ENCODE measurements at regions not wholly inside any gene's neighbourhood (a gene's known extent, or its start where the extent isn't known, plus 50 kb on each side); places are given as distances from the start of the nearest gene placed in this dataset.

- Mint-ChIP-seq H3K27ac (no peak overlapping the region), H3K4me3 (no peak overlapping the region), H3K4me1 (peaks cover 6% of the 10 kb centered on the region), H3K27me3 (ENCODE audit: low read depth in 3 of 3) (peaks cover 5 to 11% (median 5%) of the 10 kb centered on the region in 3 donors), H3K36me3 (no peaks in the 10 kb centered on the region), H3K9me3 (peaks cover 0 to 17% (median 12%) of the 10 kb centered on the region in 7 donors)
- H4K20me1 ChIP-seq (ENCODE audit: insufficient read depth, low read length): no peaks in the 10 kb centered on the region
- TF ChIP-seq, protein P1, sequence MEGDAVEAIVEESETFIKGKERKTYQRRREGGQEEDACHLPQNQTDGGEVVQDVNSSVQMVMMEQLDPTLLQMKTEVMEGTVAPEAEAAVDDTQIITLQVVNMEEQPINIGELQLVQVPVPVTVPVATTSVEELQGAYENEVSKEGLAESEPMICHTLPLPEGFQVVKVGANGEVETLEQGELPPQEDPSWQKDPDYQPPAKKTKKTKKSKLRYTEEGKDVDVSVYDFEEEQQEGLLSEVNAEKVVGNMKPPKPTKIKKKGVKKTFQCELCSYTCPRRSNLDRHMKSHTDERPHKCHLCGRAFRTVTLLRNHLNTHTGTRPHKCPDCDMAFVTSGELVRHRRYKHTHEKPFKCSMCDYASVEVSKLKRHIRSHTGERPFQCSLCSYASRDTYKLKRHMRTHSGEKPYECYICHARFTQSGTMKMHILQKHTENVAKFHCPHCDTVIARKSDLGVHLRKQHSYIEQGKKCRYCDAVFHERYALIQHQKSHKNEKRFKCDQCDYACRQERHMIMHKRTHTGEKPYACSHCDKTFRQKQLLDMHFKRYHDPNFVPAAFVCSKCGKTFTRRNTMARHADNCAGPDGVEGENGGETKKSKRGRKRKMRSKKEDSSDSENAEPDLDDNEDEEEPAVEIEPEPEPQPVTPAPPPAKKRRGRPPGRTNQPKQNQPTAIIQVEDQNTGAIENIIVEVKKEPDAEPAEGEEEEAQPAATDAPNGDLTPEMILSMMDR (IDR thresholded peaks at IDR 0.05): no peak
- H3K79me2 ChIP-seq (ENCODE audit: insufficient read depth, low read length): no peaks in the 10 kb centered on the region
- no peak overlapping the region for H2AFZ ChIP-seq (ENCODE audit: insufficient read depth, low read depth, low read length, poor library complexity, severe bottlenecking)
- H3K27me3 ChIP-seq (ENCODE audit: control insufficient read depth in 2 of 2, insufficient read depth in 2 of 2, low read length in 2 of 2): no peaks in the 10 kb centered on the region
- 91% methylated on average over 5 of the region's 5 CpGs for WGBS (ENCODE audit: insufficient coverage)
- no peak for DNase-seq
- peaks cover 0 to 7% of the 10 kb centered on the region in 2 donors for H3K9me3 ChIP-seq (replicated peaks in 1 of 2; ENCODE audit: control insufficient read depth in 1 of 2, insufficient read depth in 1 of 2, low read length in 2 of 2)
- H3K9ac ChIP-seq (ENCODE audit: insufficient read depth, low read length, poor library complexity, severe bottlenecking): no peak overlapping the region
- intact Hi-C loops (cut with micrococcal nuclease): no loop called here
- no peaks in the 10 kb centered on the region for H3K36me3 ChIP-seq (replicated peaks in 1 of 2; ENCODE audit: control insufficient read depth in 1 of 2, insufficient read depth in 2 of 2, low read length in 2 of 2)
- H3K4me1 ChIP-seq (ENCODE audit: control insufficient read depth in 1 of 2, insufficient read depth in 2 of 2, low read length in 2 of 2): peaks cover 5 to 6% of the 10 kb centered on the region in 2 donors
- H3K4me3 ChIP-seq (replicated peaks in 1 of 3; ENCODE audit: low read depth in 2 of 3, low read length in 3 of 3): no peak overlapping the region
- no peak overlapping the region for H3K27ac ChIP-seq (ENCODE audit: low read depth in 1 of 2, low read length in 2 of 2)
- H3K4me2 ChIP-seq (replicated peaks; ENCODE audit: extremely low read depth, low read length, poor library complexity, severe bottlenecking): no peak overlapping the region
Measured at GRCh38 chr6:43941174-43941573, 171.2 kb downstream of the VEGFA start.

GRCh38 chr6:43940393-43941087 lies 170.5 kb downstream of the VEGFA start:
- Histone ChIP-seq H3K27ac (ENCODE audit: low read depth in 1 of 2, low read length in 2 of 2) (no peak overlapping the region), H3K79me2 (ENCODE audit: insufficient read depth, low read length) (no peaks in the 10 kb centered on the region), H4K20me1 (ENCODE audit: insufficient read depth, low read length) (no peaks in the 10 kb centered on the region), H3K4me3 (replicated peaks in 1 of 3; ENCODE audit: low read depth in 2 of 3, low read length in 3 of 3) (no peak overlapping the region), H3K9me3 (replicated peaks in 1 of 2; ENCODE audit: control insufficient read depth in 1 of 2, insufficient read depth in 1 of 2, low read length in 2 of 2) (peaks cover 0 to 7% of the 10 kb centered on the region in 2 donors), H3K9ac (ENCODE audit: insufficient read depth, low read length, poor library complexity, severe bottlenecking) (no peak overlapping the region), H2AFZ (ENCODE audit: insufficient read depth, low read depth, low read length, poor library complexity, severe bottlenecking) (no peak overlapping the region), H3K27me3 (ENCODE audit: control insufficient read depth in 2 of 2, insufficient read depth in 2 of 2, low read length in 2 of 2) (no peaks in the 10 kb centered on the region), H3K4me2 (replicated peaks; ENCODE audit: extremely low read depth, low read length, poor library complexity, severe bottlenecking) (no peak overlapping the region), H3K36me3 (replicated peaks in 1 of 2; ENCODE audit: control insufficient read depth in 1 of 2, insufficient read depth in 2 of 2, low read length in 2 of 2) (no peaks in the 10 kb centered on the region), H3K4me1 (ENCODE audit: control insufficient read depth in 1 of 2, insufficient read depth in 2 of 2, low read length in 2 of 2) (peaks cover 5 to 6% of the 10 kb centered on the region in 2 donors)
- no peak for DNase-seq
- WGBS (ENCODE audit: insufficient coverage): 84% methylated on average over 4 of the region's 10 CpGs
- Mint-ChIP-seq H3K36me3 (no peaks in the 10 kb centered on the region), H3K27ac (no peak overlapping the region), H3K4me3 (no peak overlapping the region), H3K4me1 (peaks cover 6% of the 10 kb centered on the region), H3K9me3 (peaks cover 0 to 12% (median 9%) of the 10 kb centered on the region in 7 donors), H3K27me3 (ENCODE audit: low read depth in 3 of 3) (peaks cover 4 to 11% (median 9%) of the 10 kb centered on the region in 3 donors)
- intact Hi-C loops (cut with micrococcal nuclease): no loop called here
- TF ChIP-seq, protein P1 (IDR thresholded peaks at IDR 0.05): no peak

Measured in CD14-positive monocyte (primary cell).